HEK293 (cell line): ENCODE measurements at regions not wholly inside any gene's neighbourhood (a gene's known extent, or its start where the extent isn't known, plus 50 kb on each side); places are given as distances from the start of the nearest gene placed in this dataset.

Experiments used
- CTCF ChIA-PET: fragments of 350-600 bp; formaldehyde crosslinking; extraction: SDS; loops from one replicate; lab custom pipeline; 2021; ENCODE audit warnings: antibody characterized with exemption; lab: Yijun Ruan, JAX
- POLR2A ChIA-PET: fragments of 300-600 bp; formaldehyde crosslinking; extraction: SDS; loops from one replicate; lab custom pipeline; 2020; ENCODE audit warnings: antibody characterized with exemption, inconsistent platforms; lab: Yijun Ruan, JAX
- H3K27ac ChIP-seq: fragments of 200-500 bp; sonication (Bioruptor generic); 2 replicates; pipeline ENCODE4 v1.5.1; 2014; ENCODE audit warnings: low read depth, low read length, control low read depth, inconsistent platforms; ENCODE audit errors: extremely low read depth
- H3K36me3 ChIP-seq, 2 experiments: fragments of 200-500 bp in 1 of 2; sonication (Bioruptor generic) in 1 of 2; 1 replicate in 1 of 2; 2 replicates in 1 of 2; pipeline ENCODE4 v1.5.1; 2014 to 2017; ENCODE audit warnings: inconsistent platforms in 2 of 2, low read length in 2 of 2; ENCODE audit not compliant: control insufficient read depth in 2 of 2, insufficient read depth in 1 of 2
- H3K4me1 ChIP-seq: fragments of 200-500 bp; sonication (Bioruptor generic); 2 replicates; pipeline ENCODE4 v1.5.1; 2014; ENCODE audit warnings: mild to moderate bottlenecking, low read length, inconsistent platforms; ENCODE audit not compliant: control insufficient read depth, insufficient read depth
- H3K4me3 ChIP-seq: 2 replicates; pipeline ENCODE4 v1.5.1; 2011; ENCODE audit warnings: low read depth, mild to moderate bottlenecking, control low read depth, low read length, moderate library complexity
- H3K9me3 ChIP-seq: fragments of 200-500 bp; sonication (Bioruptor generic); 2 replicates; pipeline ENCODE4 v1.5.1; 2014; ENCODE audit warnings: low read depth, low read length, inconsistent platforms; ENCODE audit not compliant: control insufficient read depth, insufficient read depth
- EGR2 ChIP-seq: fragments of 450-650 bp; formaldehyde crosslinking; IDR thresholded peaks from 2 replicates; pipeline ENCODE4 v1.5.1; 2016; ENCODE audit warnings: low read depth, missing biosample characterization, missing genetic modification characterization
- IKZF3 ChIP-seq: fragments of 450-650 bp; IDR thresholded peaks from 2 replicates; pipeline ENCODE4 v1.5.0; 2018; ENCODE audit warnings: missing biosample characterization, mild to moderate bottlenecking, missing genetic modification characterization, moderate library complexity
- KLF7 ChIP-seq: fragments of 450-650 bp; formaldehyde crosslinking; IDR thresholded peaks from 2 replicates; pipeline ENCODE4 v1.5.1; 2016; ENCODE audit warnings: missing biosample characterization, missing genetic modification characterization, borderline replicate concordance
- PATZ1 ChIP-seq: fragments of 450-650 bp; formaldehyde crosslinking; IDR thresholded peaks from 2 replicates; pipeline ENCODE4 v1.5.1; 2016; ENCODE audit warnings: missing biosample characterization, missing genetic modification characterization
- PRDM1 ChIP-seq: fragments of 450-650 bp; formaldehyde crosslinking; IDR thresholded peaks from 2 replicates; pipeline ENCODE4; 2016; ENCODE audit warnings: missing biosample characterization, missing genetic modification characterization
- REST ChIP-seq: fragments of 450-650 bp; formaldehyde crosslinking; IDR thresholded peaks from 2 replicates; pipeline ENCODE4 v1.5.1; 2016; ENCODE audit warnings: missing biosample characterization, missing genetic modification characterization
- YY1 ChIP-seq: fragments of 450-650 bp; formaldehyde crosslinking; IDR thresholded peaks from 2 replicates; pipeline ENCODE4 v1.5.1; 2018; ENCODE audit warnings: missing biosample characterization, missing genetic modification characterization
- ZFP69B ChIP-seq: fragments of 450-650 bp; formaldehyde crosslinking; IDR thresholded peaks from 2 replicates; pipeline ENCODE4 v1.5.1; 2016; ENCODE audit warnings: missing biosample characterization, missing genetic modification characterization
- ZNF157 ChIP-seq: fragments of 450-650 bp; formaldehyde crosslinking; IDR thresholded peaks from 2 replicates; pipeline ENCODE4 v1.5.1; 2016; ENCODE audit warnings: missing biosample characterization, missing genetic modification characterization
- ZNF174 ChIP-seq: fragments of 450-650 bp; formaldehyde crosslinking; IDR thresholded peaks from 2 replicates; pipeline ENCODE4 v1.5.0; 2017; ENCODE audit warnings: missing biosample characterization, mild to moderate bottlenecking, missing genetic modification characterization
- ZNF223 ChIP-seq: fragments of 450-650 bp; formaldehyde crosslinking; IDR thresholded peaks from 2 replicates; pipeline ENCODE4 v1.5.1; 2016; ENCODE audit warnings: missing biosample characterization, missing genetic modification characterization
- ZNF23 ChIP-seq: fragments of 450-650 bp; formaldehyde crosslinking; IDR thresholded peaks from 2 replicates; pipeline ENCODE4 v1.5.1; 2016; ENCODE audit warnings: missing biosample characterization, missing genetic modification characterization, borderline replicate concordance
- ZNF248 ChIP-seq: fragments of 450-650 bp; formaldehyde crosslinking; IDR thresholded peaks from 2 replicates; pipeline ENCODE4 v1.5.1; 2017; ENCODE audit warnings: missing biosample characterization, missing genetic modification characterization
- ZNF324 ChIP-seq: fragments of 450-650 bp; formaldehyde crosslinking; IDR thresholded peaks from 2 replicates; pipeline ENCODE4 v1.5.1; 2016; ENCODE audit warnings: missing biosample characterization, missing genetic modification characterization
- ZNF416 ChIP-seq: fragments of 450-650 bp; formaldehyde crosslinking; IDR thresholded peaks from 2 replicates; pipeline ENCODE4 v1.5.1; 2016; ENCODE audit warnings: missing biosample characterization, missing genetic modification characterization
- ZNF610 ChIP-seq: fragments of 450-650 bp; formaldehyde crosslinking; IDR thresholded peaks from 2 replicates; pipeline ENCODE4 v1.5.1; 2016; ENCODE audit warnings: missing biosample characterization, missing genetic modification characterization, borderline replicate concordance
- ZNF621 ChIP-seq: fragments of 450-650 bp; formaldehyde crosslinking; IDR thresholded peaks from 2 replicates; pipeline ENCODE4 v1.5.1; 2017; ENCODE audit warnings: missing biosample characterization, missing genetic modification characterization
- ZNF701 ChIP-seq: fragments of 450-650 bp; formaldehyde crosslinking; IDR thresholded peaks from 2 replicates; pipeline ENCODE4 v1.5.1; 2016; ENCODE audit warnings: missing biosample characterization, missing genetic modification characterization
- ZNF777 ChIP-seq: fragments of 450-650 bp; formaldehyde crosslinking; IDR thresholded peaks from 2 replicates; pipeline ENCODE4 v1.5.1; 2017; ENCODE audit warnings: missing biosample characterization, missing genetic modification characterization, borderline replicate concordance
- TF ChIP-seq, protein P1 (sequence below): fragments of 450-650 bp; formaldehyde crosslinking; IDR thresholded peaks from 2 replicates; pipeline ENCODE4 v1.5.1; 2016; ENCODE audit warnings: missing biosample characterization, missing genetic modification characterization

- H3K27ac ChIP-seq, result no peak overlapping the region
- H3K4me1 ChIP-seq, result peaks cover 3% of the 10 kb centered on the region
- ChIA-PET POLR2A (interaction anchor here (0.6 to 1.2 kb wide), 4 partner anchors 11 to 161 kb away, joined by 3 to 4 read pairs (median 4); no protein-coding TSS in a partner anchor), CTCF (interaction anchor here (0.6 to 2.1 kb wide), 4 partner anchors 9 to 437 kb away, joined by 3 to 8 read pairs (median 4); no protein-coding TSS in a partner anchor)
- TF ChIP-seq ZNF777 (no peak), ZNF23 (tag by site-specific recombination) (no peak), ZNF621 (no peak), ZNF248 (tag by site-specific recombination) (no peak), YY1 (no peak), ZNF157 (tag by site-specific recombination) (no peak)
- TF ChIP-seq, protein P1, sequence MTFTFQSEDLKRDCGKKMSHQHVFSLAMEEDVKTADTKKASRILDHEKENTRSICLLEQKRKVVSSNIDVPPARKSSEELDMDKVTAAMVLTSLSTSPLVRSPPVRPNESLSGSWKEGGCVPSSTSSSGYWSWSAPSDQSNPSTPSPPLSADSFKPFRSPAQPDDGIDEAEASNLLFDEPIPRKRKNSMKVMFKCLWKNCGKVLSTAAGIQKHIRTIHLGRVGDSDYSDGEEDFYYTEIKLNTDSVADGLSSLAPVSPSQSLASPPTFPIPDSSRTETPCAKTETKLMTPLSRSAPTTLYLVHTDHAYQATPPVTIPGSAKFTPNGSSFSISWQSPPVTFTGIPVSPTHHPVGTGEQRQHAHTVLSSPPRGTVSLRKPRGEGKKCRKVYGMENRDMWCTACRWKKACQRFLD (tag by site-specific recombination), result no peak
- H3K4me3 ChIP-seq, result no peak overlapping the region
- no peaks in the 10 kb centered on the region for H3K9me3 ChIP-seq
- no peaks in the 10 kb centered on the region for H3K36me3 ChIP-seq
Observed at GRCh38 chr3:150248116-150248887, 159.8 kb upstream of the TSC22D2 start.

GRCh38 chr3:150247441-150247840, 160.7 kb upstream of the TSC22D2 start:
- H3K4me3 ChIP-seq, result no peak overlapping the region
- no peak overlapping the region for H3K27ac ChIP-seq
- H3K4me1 ChIP-seq, result peaks cover 3% of the 10 kb centered on the region
- POLR2A ChIA-PET, result no interaction called here
- CTCF ChIA-PET, result interaction anchor here (2.1 kb wide), 1 partner anchor 8 kb away, joined by 8 read pairs; no protein-coding TSS in a partner anchor
- no peaks in the 10 kb centered on the region for H3K36me3 ChIP-seq
- no peak for TF ChIP-seq ZFP69B (tag by site-specific recombination)
- TF ChIP-seq EGR2 (tag by site-specific recombination), result no peak
- no peak for TF ChIP-seq ZNF701
- TF ChIP-seq ZNF416 (tag by site-specific recombination), result no peak
- no peak for TF ChIP-seq IKZF3 (tag by site-specific recombination)
- no peak for TF ChIP-seq PATZ1 (tag by site-specific recombination)
- TF ChIP-seq ZNF174, result no peak
- TF ChIP-seq ZNF324, result no peak
- no peak for TF ChIP-seq REST (tag by site-specific recombination)
- TF ChIP-seq ZNF157 (tag by site-specific recombination), result no peak
- no peak for TF ChIP-seq ZNF621
- no peak for TF ChIP-seq ZNF610 (tag by site-specific recombination)
- TF ChIP-seq PRDM1, result no peak
- no peak for TF ChIP-seq KLF7 (tag by site-specific recombination)
- TF ChIP-seq ZNF223, result no peak
- H3K9me3 ChIP-seq, result no peaks in the 10 kb centered on the region
